ENCODE measurements at regions not wholly inside any gene's neighbourhood (a gene's known extent, or its start where the extent isn't known, plus 50 kb on each side); places are given as distances from the start of the nearest gene placed in this dataset.

DNA sequence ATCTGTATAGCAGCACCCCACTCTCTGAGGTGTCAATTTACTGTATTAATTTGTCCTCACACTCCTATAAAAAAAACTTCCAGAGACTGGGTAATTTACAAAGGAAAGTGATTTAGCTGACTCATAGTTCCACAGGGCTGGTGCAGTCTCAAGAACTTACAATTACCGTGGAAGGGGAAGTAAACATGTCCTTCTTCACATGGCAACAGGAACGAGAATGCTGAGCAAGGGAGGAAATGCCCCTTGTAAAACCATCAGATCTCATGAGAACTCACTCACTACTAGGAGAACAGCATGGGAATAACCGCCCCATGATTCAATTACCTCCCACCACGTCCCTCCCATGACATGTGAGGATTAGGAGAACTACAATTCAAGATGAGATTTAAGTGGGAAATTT is 602.6 kb downstream of the MTRR start:
- TF ChIP-seq EZH2phosphoT487 (IDR thresholded peaks at IDR 0.05): no peak
- TF ChIP-seq, protein P1, sequence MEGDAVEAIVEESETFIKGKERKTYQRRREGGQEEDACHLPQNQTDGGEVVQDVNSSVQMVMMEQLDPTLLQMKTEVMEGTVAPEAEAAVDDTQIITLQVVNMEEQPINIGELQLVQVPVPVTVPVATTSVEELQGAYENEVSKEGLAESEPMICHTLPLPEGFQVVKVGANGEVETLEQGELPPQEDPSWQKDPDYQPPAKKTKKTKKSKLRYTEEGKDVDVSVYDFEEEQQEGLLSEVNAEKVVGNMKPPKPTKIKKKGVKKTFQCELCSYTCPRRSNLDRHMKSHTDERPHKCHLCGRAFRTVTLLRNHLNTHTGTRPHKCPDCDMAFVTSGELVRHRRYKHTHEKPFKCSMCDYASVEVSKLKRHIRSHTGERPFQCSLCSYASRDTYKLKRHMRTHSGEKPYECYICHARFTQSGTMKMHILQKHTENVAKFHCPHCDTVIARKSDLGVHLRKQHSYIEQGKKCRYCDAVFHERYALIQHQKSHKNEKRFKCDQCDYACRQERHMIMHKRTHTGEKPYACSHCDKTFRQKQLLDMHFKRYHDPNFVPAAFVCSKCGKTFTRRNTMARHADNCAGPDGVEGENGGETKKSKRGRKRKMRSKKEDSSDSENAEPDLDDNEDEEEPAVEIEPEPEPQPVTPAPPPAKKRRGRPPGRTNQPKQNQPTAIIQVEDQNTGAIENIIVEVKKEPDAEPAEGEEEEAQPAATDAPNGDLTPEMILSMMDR (IDR thresholded peaks at IDR 0.05): no peak
- no peak for TF ChIP-seq EZH2 (IDR thresholded peaks at IDR 0.05)
- H3K27me3 Mint-ChIP-seq (ENCODE audit: insufficient read depth, low read depth): peaks cover 2% of the 10 kb centered on the region
- H3K27ac Mint-ChIP-seq: no peak overlapping the region
- Histone ChIP-seq H3K27me3 (no peaks in the 10 kb centered on the region), H2AFZ (replicated peaks) (no peak overlapping the region), H3K4me3 (no peak overlapping the region), H3K9me3 (ENCODE audit: low read depth) (peaks cover 11% of the 10 kb centered on the region), H3K79me2 (ENCODE audit: low read depth) (no peaks in the 10 kb centered on the region), H3K36me3 (no peaks in the 10 kb centered on the region), H3K9ac (no peak overlapping the region), H3F3A (ENCODE audit: low read depth) (no peaks in the 10 kb centered on the region), H3K4me1 (no peaks in the 10 kb centered on the region), H3K27ac (no peak overlapping the region), H3K4me2 (no peak overlapping the region), H4K20me1 (ENCODE audit: low read depth) (no peaks in the 10 kb centered on the region)
- no peaks in the 10 kb centered on the region for H3K4me1 Mint-ChIP-seq
- peaks cover 3% of the 10 kb centered on the region for H3K36me3 Mint-ChIP-seq
- DNase-seq (ENCODE audit: low spot score): no peak
- H3K4me3 Mint-ChIP-seq: no peak overlapping the region
- peaks cover 28% of the 10 kb centered on the region for H3K9me3 Mint-ChIP-seq

DNA sequence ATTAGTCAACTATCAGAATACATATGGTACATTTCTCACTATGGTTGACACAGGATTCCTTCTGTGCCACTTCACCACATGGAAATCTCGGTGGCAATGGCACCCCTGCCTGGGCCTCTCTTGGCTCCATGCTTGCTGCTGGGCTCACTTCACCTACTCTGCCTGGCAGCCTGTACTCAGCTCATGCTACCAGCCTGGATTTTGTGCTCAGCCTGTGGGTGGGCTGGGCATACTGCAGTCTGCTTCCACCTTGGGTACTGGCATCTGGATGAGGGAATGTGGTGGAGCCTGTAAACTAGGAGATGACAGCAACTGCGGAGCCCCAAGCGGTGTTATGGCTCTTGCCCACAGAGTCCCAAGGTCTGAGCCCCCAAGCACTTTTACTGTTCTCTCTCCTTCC is 604.1 kb downstream of the MTRR start:
- H3K9me3 Mint-ChIP-seq: peaks cover 28% of the 10 kb centered on the region
- Histone ChIP-seq H3K4me3 (no peak overlapping the region), H3F3A (ENCODE audit: low read depth) (no peaks in the 10 kb centered on the region), H3K4me1 (no peaks in the 10 kb centered on the region), H2AFZ (replicated peaks) (no peak overlapping the region), H3K4me2 (no peak overlapping the region), H4K20me1 (ENCODE audit: low read depth) (no peaks in the 10 kb centered on the region), H3K9me3 (ENCODE audit: low read depth) (peaks cover 11% of the 10 kb centered on the region), H3K9ac (no peak overlapping the region), H3K27ac (no peak overlapping the region), H3K36me3 (no peaks in the 10 kb centered on the region), H3K27me3 (no peaks in the 10 kb centered on the region), H3K79me2 (ENCODE audit: low read depth) (no peaks in the 10 kb centered on the region)
- H3K4me3 Mint-ChIP-seq: no peak overlapping the region
- peaks cover 2% of the 10 kb centered on the region for H3K27me3 Mint-ChIP-seq (ENCODE audit: insufficient read depth, low read depth)
- H3K27ac Mint-ChIP-seq: no peak overlapping the region
- peaks cover 3% of the 10 kb centered on the region for H3K36me3 Mint-ChIP-seq
- no peak for DNase-seq (ENCODE audit: low spot score)
- H3K4me1 Mint-ChIP-seq: no peaks in the 10 kb centered on the region
- TF ChIP-seq EZH2 (IDR thresholded peaks at IDR 0.05): no peak
- TF ChIP-seq, protein P1 (IDR thresholded peaks at IDR 0.05): no peak
- no peak for TF ChIP-seq EZH2phosphoT487 (IDR thresholded peaks at IDR 0.05)

DNA sequence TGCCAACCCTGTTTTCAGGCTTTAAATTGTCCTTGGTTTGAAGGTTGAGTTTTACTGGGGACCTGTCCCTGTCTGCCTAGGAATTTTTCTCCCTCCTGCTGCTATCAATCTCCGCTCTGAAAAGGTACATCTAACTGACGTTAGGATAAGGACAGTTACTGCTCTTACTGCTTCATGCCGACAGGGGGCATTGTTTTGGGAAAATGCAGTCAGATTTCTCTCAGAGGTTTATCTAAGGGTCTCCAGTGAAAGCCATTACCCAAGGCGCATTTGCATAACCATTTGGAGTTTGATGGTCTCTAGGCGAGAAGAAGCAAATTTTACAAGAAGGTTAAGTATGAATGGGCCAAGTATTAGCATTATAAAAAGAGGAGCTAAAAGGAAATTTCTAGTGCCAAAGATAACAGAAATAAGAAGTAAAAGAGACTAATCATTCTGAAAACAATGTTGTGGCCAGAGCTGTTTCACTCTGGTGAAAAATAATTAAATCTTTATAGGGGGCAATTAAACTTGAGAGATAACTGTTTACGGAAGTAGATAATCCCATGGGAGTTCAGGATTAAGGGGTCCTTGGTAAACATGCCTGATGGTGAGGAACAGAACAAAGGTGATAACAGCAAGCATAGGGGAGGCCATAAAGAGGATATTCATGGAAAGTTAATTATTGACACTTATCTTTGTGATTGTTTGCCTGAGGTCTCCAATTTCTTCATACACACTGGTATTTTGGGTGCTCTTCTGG is 605.0 kb downstream of the MTRR start:
- Histone ChIP-seq H3K9me3 (ENCODE audit: low read depth) (peaks cover 11% of the 10 kb centered on the region), H4K20me1 (ENCODE audit: low read depth) (no peaks in the 10 kb centered on the region), H3K79me2 (ENCODE audit: low read depth) (no peaks in the 10 kb centered on the region), H2AFZ (replicated peaks) (no peak overlapping the region), H3F3A (ENCODE audit: low read depth) (no peaks in the 10 kb centered on the region), H3K9ac (no peak overlapping the region), H3K27me3 (no peaks in the 10 kb centered on the region), H3K4me2 (no peak overlapping the region), H3K27ac (no peak overlapping the region), H3K36me3 (no peaks in the 10 kb centered on the region), H3K4me3 (no peak overlapping the region), H3K4me1 (no peaks in the 10 kb centered on the region)
- Mint-ChIP-seq H3K4me1 (no peaks in the 10 kb centered on the region), H3K9me3 (peaks cover 24% of the 10 kb centered on the region), H3K4me3 (no peak overlapping the region), H3K27me3 (ENCODE audit: insufficient read depth, low read depth) (peaks cover 2% of the 10 kb centered on the region), H3K36me3 (peaks cover 3% of the 10 kb centered on the region), H3K27ac (no peak overlapping the region)
- no peak for DNase-seq (ENCODE audit: low spot score)
- no peak for TF ChIP-seq EZH2phosphoT487 (IDR thresholded peaks at IDR 0.05)
- TF ChIP-seq, protein P1 (IDR thresholded peaks at IDR 0.05): peak; percentile 52
